HAP-1 (cell line): ENCODE measurements at regions not wholly inside any gene's neighbourhood (a gene's known extent, or its start where the extent isn't known, plus 50 kb on each side); places are given as distances from the start of the nearest gene placed in this dataset.
"Not testable (repeated sequence)": the region's sequence is repeated elsewhere in the genome, so short reads cannot be mapped to it uniquely, and the experiment has no call there.

Experiments used
- DNase-seq, 2 experiments: peaks; one replicate each; pipeline ENCODE4 v3.0.0-alpha.2; 2016 to 2020; ENCODE audit warnings: low spot score in 2 of 2
- H3K27me3 ChIP-seq: fragments of 250-450 bp; sonication (Bioruptor Pico); 2 replicates; pipeline ENCODE4 v1.5.1; 2020; ENCODE audit warnings: low read depth, mild to moderate bottlenecking, moderate library complexity
- H3K36me3 ChIP-seq: fragments of 250-450 bp; sonication (Bioruptor Pico); replicated peaks from 2 replicates; pipeline ENCODE4 v1.5.1; 2020; ENCODE audit warnings: mild to moderate bottlenecking
- H3K4me1 ChIP-seq: fragments of 250-450 bp; sonication (Bioruptor Pico); 2 replicates; pipeline ENCODE4 v1.5.1; 2020; ENCODE audit warnings: mild to moderate bottlenecking
- H3K4me3 ChIP-seq: fragments of 250-450 bp; sonication (Bioruptor Pico); 2 replicates; pipeline ENCODE4 v1.5.1; 2020; ENCODE audit warnings: mild to moderate bottlenecking, moderate library complexity
- H3K9me3 ChIP-seq: fragments of 250-450 bp; sonication (Bioruptor Pico); 2 replicates; pipeline ENCODE4 v1.5.1; 2020; ENCODE audit warnings: mild to moderate bottlenecking, moderate library complexity
- in situ Hi-C: fragments of 300-500 bp; cut with MboI; formaldehyde crosslinking; loops from 3 replicates; pipeline ENCODE4 v1.14.3; 2020; ENCODE audit warnings: low sequenced_read_pairs, inconsistent platforms, mixed read lengths

DNA sequence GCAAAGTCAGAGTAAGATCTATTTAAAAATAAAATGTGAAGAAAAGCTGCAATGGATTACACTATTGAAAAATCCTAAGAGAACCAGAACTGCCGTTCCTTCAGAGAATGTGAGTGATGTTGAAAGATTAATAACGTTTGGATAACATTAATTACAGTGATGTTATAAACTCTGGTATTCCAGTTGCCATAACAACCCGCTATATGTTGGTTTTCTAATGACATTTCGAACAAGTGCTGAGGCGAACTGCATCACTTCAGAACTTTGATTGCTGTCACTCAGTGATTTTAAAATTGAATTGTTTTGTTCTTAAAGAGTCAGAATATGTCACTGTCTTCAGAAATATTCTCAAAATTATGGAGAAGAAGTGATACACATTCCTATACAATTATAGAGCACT is 89.4 kb upstream of the KIF2A start:
- DNase-seq, in situ Hi-C loops, H3K4me3 ChIP-seq, H3K36me3 ChIP-seq, H3K27me3 ChIP-seq, H3K9me3 ChIP-seq, H3K4me1 ChIP-seq: not testable (repeated sequence)

DNA sequence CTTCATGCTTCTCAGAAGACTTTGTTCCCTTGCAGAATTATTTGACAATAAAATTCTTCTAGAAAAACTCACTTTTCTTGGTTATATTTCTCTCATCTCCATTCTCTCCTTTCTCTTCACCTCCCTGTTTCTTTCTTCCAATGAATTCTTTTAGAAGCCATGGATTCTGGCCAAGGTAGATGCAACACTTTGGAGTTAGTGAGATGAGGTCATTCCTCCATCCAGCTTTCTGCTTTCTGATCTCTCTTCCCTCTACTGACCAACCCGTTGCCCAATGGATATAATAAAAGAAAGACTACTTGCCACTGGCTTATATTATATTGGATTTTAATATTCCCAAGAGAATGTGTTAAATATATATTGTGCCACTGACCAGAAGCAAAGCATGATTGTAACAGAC is 88.9 kb upstream of the KIF2A start:
- DNase-seq, H3K36me3 ChIP-seq, H3K9me3 ChIP-seq, in situ Hi-C loops, H3K4me3 ChIP-seq, H3K4me1 ChIP-seq, H3K27me3 ChIP-seq: not testable (repeated sequence)

DNA sequence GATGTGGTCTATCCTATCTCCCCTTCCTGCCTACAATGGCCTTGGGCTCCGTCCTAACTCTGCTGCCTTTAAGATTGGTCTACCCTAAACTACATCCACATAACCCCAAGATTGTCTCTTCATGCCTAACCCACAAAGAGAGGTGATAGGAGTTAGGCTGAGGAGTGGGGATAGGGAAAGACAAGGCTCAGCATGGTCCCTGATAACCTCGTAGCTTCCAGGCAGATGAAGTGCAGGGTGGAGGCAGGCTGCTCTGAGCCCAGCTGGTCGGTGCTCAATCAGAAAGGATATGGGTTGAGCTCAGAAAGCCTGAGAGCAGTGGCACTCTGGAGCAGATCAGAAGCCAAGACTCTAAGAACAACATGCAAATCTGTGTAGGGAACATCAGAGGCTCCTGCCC is 87.1 kb upstream of the KIF2A start:
- DNase-seq, H3K36me3 ChIP-seq, in situ Hi-C loops, H3K9me3 ChIP-seq, H3K4me1 ChIP-seq, H3K4me3 ChIP-seq, H3K27me3 ChIP-seq: not testable (repeated sequence)

DNA sequence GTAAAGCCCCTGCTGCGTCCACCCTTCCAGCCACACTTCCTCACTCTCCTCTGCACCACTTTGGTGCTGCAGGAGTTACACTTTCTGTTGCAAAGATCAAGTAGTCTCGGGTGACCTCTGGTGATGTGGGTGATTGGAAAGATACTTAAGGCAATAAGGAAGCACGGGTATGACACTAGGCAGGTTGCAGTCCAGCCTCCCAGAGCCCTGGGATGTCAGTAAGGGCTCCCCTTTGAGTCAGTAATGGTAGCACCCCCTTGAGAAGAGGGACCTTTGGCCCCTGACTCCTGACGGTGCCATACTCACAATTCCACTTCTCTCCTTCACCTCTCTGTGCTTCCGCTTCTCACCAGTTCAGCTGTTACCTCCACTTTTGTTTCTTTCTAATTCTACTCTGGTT is 84.1 kb upstream of the KIF2A start:
- not testable (repeated sequence) for H3K27me3 ChIP-seq, H3K9me3 ChIP-seq, H3K36me3 ChIP-seq, DNase-seq, H3K4me1 ChIP-seq, H3K4me3 ChIP-seq
- in situ Hi-C loops, result loop anchor here (10.0 kb wide), 1 partner anchor 123 kb away; no protein-coding TSS in a partner anchor

DNA sequence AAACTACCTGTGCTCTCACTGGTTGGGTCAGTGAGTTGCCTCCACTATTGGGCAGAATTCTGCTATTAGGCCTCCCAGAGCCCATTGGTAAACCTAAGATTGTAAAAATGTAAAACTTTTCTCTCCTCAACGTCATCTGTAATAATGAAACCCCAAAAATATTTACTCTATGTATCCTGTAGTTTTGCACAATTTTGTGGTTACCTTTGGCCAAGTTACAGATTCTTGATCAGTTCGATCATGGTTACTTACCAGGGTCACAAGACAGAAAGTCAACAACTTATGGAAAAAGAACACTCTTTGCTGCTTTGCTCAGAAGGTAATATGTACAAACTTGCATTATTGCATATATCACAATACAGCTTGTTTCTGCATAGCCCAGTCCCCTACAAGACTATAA is 83.7 kb upstream of the KIF2A start:
- in situ Hi-C loops, result loop anchor here (10.0 kb wide), 1 partner anchor 122 kb away; no protein-coding TSS in a partner anchor
- DNase-seq, result not testable (repeated sequence)

DNA sequence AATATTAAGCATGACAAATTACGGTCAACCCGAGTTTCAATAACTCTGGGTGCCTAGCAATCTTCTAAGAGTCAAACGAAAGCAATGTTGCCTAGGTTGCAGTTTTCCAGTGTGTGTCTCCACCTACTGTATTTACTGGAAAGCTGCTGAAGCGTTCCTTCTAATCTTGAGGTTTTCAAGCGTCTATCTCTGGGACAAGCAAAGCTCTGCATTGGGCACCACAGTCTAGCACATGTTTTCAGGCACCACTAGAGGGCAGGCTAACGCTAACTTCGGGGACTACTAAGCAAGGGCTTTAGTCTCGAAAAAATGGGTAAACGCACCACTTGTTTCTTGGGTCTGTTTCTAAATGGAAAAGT is 82.7 kb upstream of the KIF2A start:
- not testable (repeated sequence) for H3K9me3 ChIP-seq, H3K4me1 ChIP-seq, H3K4me3 ChIP-seq, H3K27me3 ChIP-seq, H3K36me3 ChIP-seq
- in situ Hi-C loops, result loop anchor here (10.0 kb wide), 1 partner anchor 122 kb away; no protein-coding TSS in a partner anchor
- peak in 1 of 2 experiments; percentile 82 for DNase-seq

More for the DNA sequence above, 83.7 kb upstream of the KIF2A start:
- not testable (repeated sequence) for H3K4me3 ChIP-seq, H3K27me3 ChIP-seq, H3K9me3 ChIP-seq, H3K4me1 ChIP-seq, H3K36me3 ChIP-seq

DNA sequence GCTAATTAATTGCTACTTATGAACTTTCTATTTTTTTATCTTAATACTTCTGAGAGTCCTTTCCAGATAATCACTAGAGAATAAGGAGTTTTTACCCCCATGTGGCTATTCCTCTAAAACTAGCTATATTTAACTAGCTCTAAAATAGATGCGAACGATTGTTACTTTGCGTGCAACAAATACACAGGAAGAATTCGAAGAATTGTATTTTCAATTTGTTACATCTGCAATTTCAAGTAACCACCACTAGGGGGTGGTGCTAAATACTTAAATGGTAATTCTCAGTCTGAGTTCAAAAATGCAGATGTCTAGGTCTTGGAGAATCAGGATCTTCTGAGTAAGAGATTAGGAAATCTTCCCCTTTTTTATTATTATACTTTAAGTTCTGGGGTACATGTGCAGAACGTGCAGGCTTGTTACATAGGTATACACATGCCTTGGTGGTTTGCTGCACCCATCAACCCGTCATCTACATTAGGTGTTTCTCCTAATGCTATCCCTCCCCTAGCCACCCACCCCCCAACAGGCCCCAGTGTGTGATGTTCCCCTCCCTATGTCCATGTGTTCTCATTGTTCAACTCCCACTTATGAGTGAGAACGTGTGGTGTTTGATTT is 80.9 kb upstream of the KIF2A start:
- H3K36me3 ChIP-seq, H3K27me3 ChIP-seq, DNase-seq, H3K4me1 ChIP-seq, H3K9me3 ChIP-seq, H3K4me3 ChIP-seq: not testable (repeated sequence)
- in situ Hi-C loops, result loop anchor here (10.0 kb wide), 1 partner anchor 120 kb away; no protein-coding TSS in a partner anchor

DNA sequence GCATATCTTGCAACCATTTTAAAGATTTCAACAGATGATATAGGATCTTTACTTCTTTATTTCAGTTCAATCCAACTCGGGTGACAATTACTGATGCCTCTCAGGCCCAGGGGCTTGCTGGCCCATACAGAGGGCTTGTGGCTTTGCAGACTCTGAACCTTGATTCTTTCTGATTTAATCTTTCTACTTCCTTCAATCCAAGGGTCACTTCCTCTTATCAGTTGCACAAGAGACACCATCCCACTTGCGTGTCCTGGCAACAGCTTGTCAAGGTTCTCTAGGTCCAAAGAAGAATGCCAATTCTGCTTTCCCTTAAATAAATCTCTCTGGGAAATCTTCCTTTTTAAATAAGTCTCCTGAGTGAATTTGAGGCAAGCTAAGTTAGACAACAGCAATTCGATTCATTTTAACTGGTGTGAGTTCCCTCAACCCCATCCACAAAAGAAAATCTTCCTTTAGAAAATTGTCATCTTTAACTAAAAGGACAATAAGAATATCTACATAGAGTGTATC is 75.1 kb upstream of the KIF2A start:
- DNase-seq, H3K4me1 ChIP-seq, H3K36me3 ChIP-seq, H3K27me3 ChIP-seq, H3K4me3 ChIP-seq, H3K9me3 ChIP-seq, in situ Hi-C loops: not testable (repeated sequence)

DNA sequence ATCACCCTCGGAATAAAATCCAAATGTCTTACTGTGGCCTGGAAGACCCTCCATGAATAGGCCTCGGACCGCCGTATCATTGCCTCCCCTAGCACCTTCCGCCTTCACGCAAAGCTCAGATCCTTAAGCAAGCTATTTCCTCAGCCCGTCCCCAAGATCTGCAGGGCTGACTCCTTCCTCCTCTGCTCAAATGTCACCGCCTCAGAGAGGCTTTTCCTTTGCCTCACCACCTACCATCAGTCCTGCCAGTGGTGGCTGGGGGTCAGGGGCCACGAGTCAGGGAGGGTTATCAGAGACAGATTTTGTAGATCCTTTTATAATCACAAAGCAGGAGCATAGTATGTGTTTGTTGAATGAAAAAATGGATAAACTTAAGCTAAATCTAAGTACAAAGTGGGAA is 74.4 kb upstream of the KIF2A start:
- in situ Hi-C loops, result no loop called here
- Histone ChIP-seq H3K27me3 (no peaks in the 10 kb centered on the region), H3K36me3 (no peaks in the 10 kb centered on the region), H3K4me1 (no peaks in the 10 kb centered on the region), H3K4me3 (no peak overlapping the region), H3K9me3 (no peaks in the 10 kb centered on the region)
- no peak for DNase-seq

DNA sequence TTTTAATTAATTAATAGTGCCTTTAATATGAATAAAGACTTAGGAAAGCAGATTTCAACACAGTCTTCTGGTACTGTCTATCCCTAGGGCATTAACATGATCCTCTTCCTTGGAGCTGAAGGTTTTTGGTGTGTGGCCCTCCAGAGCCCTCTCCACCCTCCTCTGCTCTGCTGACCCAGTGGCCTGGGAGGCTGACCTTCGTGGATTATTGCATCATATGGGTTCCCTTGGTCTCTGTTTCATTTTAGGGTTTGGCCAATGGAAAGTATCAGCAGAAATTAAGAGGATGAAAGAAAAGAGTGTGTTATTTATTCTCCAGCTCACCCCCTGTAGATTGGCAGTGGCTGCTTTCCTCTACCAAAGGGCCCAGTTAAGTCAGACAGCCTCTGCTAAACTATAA is 73.8 kb upstream of the KIF2A start:
- H3K27me3 ChIP-seq, DNase-seq, H3K4me3 ChIP-seq, in situ Hi-C loops, H3K4me1 ChIP-seq, H3K36me3 ChIP-seq, H3K9me3 ChIP-seq: not testable (repeated sequence)

DNA sequence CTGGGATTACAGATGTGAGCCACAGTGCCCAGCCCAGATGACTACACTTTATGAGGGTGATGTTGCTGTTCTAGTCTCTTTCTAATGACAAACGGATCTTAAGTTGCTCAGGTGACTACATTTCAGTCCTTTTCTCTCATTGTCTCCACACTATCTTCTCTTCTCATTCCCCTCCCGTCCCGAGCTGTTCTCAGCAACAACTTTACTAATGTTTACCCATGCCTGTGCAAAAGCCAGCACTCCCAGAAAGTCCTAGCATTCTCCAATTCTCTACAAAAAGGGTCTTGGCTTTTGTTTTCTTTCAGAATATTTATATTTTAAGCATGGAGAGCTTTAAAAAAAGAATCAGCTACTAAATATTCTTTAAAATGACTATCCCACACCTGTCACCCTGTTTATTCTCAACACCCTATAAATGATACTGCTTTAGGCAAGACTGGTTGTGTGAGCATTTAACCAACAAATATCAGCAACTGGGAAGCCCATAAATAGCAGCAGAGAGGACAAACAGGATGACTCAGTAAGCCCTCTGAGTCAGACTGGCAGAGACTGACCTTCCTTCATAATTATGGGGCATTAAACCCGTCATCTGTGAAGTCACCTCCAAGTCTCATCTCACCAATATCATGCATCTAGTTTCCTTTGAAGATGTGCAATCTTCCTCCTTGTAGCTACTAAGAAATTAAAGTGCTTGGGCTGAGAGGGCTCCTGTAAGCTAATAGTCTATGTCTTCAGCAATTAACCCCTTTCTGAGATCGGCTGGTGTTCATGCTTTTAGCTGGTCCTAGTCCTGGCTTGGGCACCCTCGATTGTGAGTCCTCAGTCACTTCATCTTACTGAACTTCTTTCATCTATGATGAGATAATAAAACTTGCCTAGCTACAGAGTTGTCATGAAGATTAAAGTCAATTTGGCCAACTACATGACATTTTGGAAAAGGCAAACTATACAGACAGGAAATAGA is 72.6 kb upstream of the KIF2A start:
- DNase-seq, H3K9me3 ChIP-seq, in situ Hi-C loops: not testable (repeated sequence)

DNA sequence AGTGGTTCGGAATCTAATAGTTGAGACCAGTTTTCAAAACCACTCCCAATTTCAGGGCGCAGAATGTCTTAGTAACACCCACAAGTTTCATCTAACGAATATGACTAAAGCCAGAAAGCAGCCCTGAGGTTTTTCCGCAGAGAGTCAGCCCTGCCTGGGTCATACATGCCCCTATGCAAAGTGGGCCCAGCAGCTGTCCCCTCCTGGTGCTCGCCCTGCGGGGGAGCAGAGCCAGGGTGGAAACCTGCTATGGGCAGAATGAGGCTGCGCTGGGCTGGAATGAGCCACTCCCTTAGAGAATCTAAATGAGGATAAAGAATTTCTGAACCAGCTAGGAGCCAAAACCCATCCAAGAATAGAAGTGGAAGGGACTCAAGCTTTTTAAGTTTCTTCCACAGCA is 69.4 kb upstream of the KIF2A start:
- in situ Hi-C loops, H3K9me3 ChIP-seq, H3K4me1 ChIP-seq, H3K36me3 ChIP-seq, DNase-seq, H3K4me3 ChIP-seq, H3K27me3 ChIP-seq: not testable (repeated sequence)

More for the DNA sequence above, 72.6 kb upstream of the KIF2A start:
- H3K4me3 ChIP-seq, H3K27me3 ChIP-seq, H3K4me1 ChIP-seq, H3K36me3 ChIP-seq: not testable (repeated sequence)

DNA sequence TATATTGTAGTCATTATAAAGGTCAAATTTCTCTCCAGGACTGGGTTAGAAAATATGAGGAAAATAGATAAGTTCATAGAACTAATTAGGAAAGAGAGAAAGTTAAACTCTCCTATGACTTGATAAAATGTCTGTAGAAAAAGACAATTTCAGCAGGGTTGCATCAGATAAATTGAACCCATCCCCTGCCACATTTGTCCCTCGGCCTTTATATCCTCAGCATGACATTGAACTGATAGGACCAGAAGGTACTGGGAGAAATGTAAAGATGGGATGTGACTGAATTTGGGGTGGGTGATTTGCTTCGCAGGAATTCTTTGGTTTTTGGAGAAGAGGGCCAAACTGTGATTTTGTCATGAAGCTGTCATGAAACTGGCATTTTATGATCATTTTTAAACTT is 68.1 kb upstream of the KIF2A start:
- H3K4me3 ChIP-seq, H3K27me3 ChIP-seq, H3K9me3 ChIP-seq, in situ Hi-C loops, H3K4me1 ChIP-seq, H3K36me3 ChIP-seq, DNase-seq: not testable (repeated sequence)

DNA sequence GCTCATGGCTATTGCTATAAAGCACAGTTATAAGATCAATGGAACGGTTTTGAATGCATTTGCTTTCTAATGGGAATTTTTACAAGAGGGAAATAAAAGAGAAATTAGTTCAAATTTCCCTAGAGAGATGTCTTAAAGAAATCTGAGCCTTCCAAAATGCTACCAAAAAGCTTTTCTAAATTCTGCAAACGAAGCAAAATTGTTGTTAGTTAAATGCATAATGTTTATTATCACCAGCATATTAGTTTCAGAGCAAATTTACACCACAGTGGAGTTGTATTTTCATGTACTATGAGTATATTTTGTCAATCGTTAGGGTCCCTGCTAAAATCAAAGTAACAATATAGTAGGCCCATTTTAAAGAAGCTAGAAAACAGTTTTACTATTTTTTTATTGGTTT is 67.4 kb upstream of the KIF2A start:
- DNase-seq, H3K36me3 ChIP-seq, H3K9me3 ChIP-seq, H3K4me3 ChIP-seq, H3K27me3 ChIP-seq, in situ Hi-C loops, H3K4me1 ChIP-seq: not testable (repeated sequence)
